Liver (tissue), 8 donors: ENCODE measurements at regions not wholly inside any gene's neighbourhood (a gene's known extent, or its start where the extent isn't known, plus 50 kb on each side); places are given as distances from the start of the nearest gene placed in this dataset.

Experiments used
- DNase-seq: peaks from one replicate; pipeline ENCODE4 v3.0.0-alpha.2; 2017; ENCODE audit warnings: low spot score
- H3K27ac ChIP-seq, 2 donors: one replicate each; pipeline ENCODE4 v1.7.0; 2013; ENCODE audit warnings: inconsistent platforms in 2 of 2, low read length in 2 of 2, control low read depth in 1 of 2, low read depth in 1 of 2, mild to moderate bottlenecking in 1 of 2
- H3K27me3 ChIP-seq, 4 donors: one replicate each; pipeline versions ENCODE4 v1.6.1 to v1.7.0; 2013; ENCODE audit warnings: low read length in 3 of 4, inconsistent platforms in 1 of 4, mild to moderate bottlenecking in 1 of 4, moderate library complexity in 1 of 4; ENCODE audit not compliant: control insufficient read depth in 4 of 4, insufficient read depth in 4 of 4
- H3K36me3 ChIP-seq, 4 donors: one replicate each; pipeline versions ENCODE4 v1.6.1 to v1.7.0; 2013; ENCODE audit warnings: low read length in 3 of 4, mild to moderate bottlenecking in 3 of 4, low read depth in 1 of 4, moderate library complexity in 1 of 4; ENCODE audit not compliant: control insufficient read depth in 4 of 4, insufficient read depth in 3 of 4
- H3K4me1 ChIP-seq, 4 donors: one replicate each; pipeline versions ENCODE4 v1.6.1 to v1.7.0; 2013; ENCODE audit warnings: low read length in 3 of 4, mild to moderate bottlenecking in 3 of 4, moderate library complexity in 1 of 4; ENCODE audit not compliant: control insufficient read depth in 4 of 4, insufficient read depth in 4 of 4
- H3K4me3 ChIP-seq, 3 donors: one replicate each; pipeline versions ENCODE4 v1.6.1 to v1.7.0; 2013; ENCODE audit warnings: low read length in 3 of 3, control low read depth in 1 of 3, low read depth in 1 of 3, mild to moderate bottlenecking in 1 of 3
- H3K9ac ChIP-seq, 2 donors: one replicate each; pipeline ENCODE4 v1.7.0; 2013; ENCODE audit warnings: low read length in 2 of 2, mild to moderate bottlenecking in 2 of 2, moderate library complexity in 2 of 2, control low read depth in 1 of 2, low read depth in 1 of 2
- H3K9me3 ChIP-seq, 4 donors: one replicate each; pipeline versions ENCODE4 v1.6.1 to v1.7.0; 2013; ENCODE audit warnings: low read length in 3 of 4; ENCODE audit not compliant: control insufficient read depth in 4 of 4
- CTCF ChIP-seq: fragments of 150-350 bp; IDR thresholded peaks from 2 replicates; pipeline ENCODE4 v1.5.1; 2017; ENCODE audit warnings: improper control_type of control experiment, low read depth, low read length; ENCODE audit not compliant: missing input control
- EGR1 ChIP-seq, 2 donors: IDR thresholded peaks; 2 replicates each; pipeline ENCODE4 v1.6.1; 2016 to 2018; ENCODE audit warnings: antibody characterized with exemption in 2 of 2, low read depth in 2 of 2
- FOXA1 ChIP-seq: IDR thresholded peaks from 2 replicates; pipeline ENCODE4 v1.6.1; 2016; ENCODE audit warnings: antibody characterized with exemption
- FOXA2 ChIP-seq: IDR thresholded peaks from 2 replicates; pipeline ENCODE4 v1.6.1; 2016; ENCODE audit warnings: antibody characterized with exemption
- GABPA ChIP-seq, 2 donors: IDR thresholded peaks in 1 of 2; conservative IDR thresholded peaks in 1 of 2; 2 replicates each; pipeline ENCODE4 v1.6.1; 2016; ENCODE audit warnings: antibody characterized with exemption in 2 of 2, mild to moderate bottlenecking in 1 of 2, moderate library complexity in 1 of 2
- HNF4A ChIP-seq, 2 donors: conservative IDR thresholded peaks; 2 replicates each; pipeline ENCODE4 v1.6.1; 2016; ENCODE audit warnings: antibody characterized with exemption in 2 of 2, mild to moderate bottlenecking in 2 of 2
- HNF4G ChIP-seq: IDR thresholded peaks from 2 replicates; pipeline ENCODE4 v1.6.1; 2016; ENCODE audit warnings: antibody characterized with exemption
- JUND ChIP-seq, 2 donors: IDR thresholded peaks; 2 replicates each; pipeline ENCODE4 v1.6.1; 2016; ENCODE audit warnings: antibody characterized with exemption in 2 of 2
- NR2F2 ChIP-seq: IDR thresholded peaks from 2 replicates; pipeline ENCODE4 v1.6.1; 2016; ENCODE audit warnings: antibody characterized with exemption
- RAD21 ChIP-seq, 2 donors: IDR thresholded peaks; 2 replicates each; pipeline ENCODE4 v1.6.1; 2016; ENCODE audit warnings: antibody characterized with exemption in 2 of 2, mild to moderate bottlenecking in 2 of 2
- REST ChIP-seq: IDR thresholded peaks from 2 replicates; pipeline ENCODE4 v1.6.1; 2016; ENCODE audit warnings: antibody characterized with exemption, mild to moderate bottlenecking
- RXRA ChIP-seq, 2 donors: IDR thresholded peaks; 2 replicates each; pipeline ENCODE4 v1.6.1; 2017 to 2018; ENCODE audit warnings: antibody characterized with exemption in 2 of 2, mild to moderate bottlenecking in 1 of 2
- SP1 ChIP-seq: IDR thresholded peaks from 2 replicates; pipeline ENCODE4 v1.6.1; 2018; ENCODE audit warnings: antibody characterized with exemption, mild to moderate bottlenecking
- TAF1 ChIP-seq: conservative IDR thresholded peaks from 2 replicates; pipeline ENCODE4 v1.6.1; 2016; ENCODE audit warnings: antibody characterized with exemption, mild to moderate bottlenecking
- YY1 ChIP-seq: IDR thresholded peaks from 2 replicates; pipeline ENCODE4 v1.6.1; 2016; ENCODE audit warnings: antibody characterized with exemption, mild to moderate bottlenecking
- ZBTB33 ChIP-seq: IDR thresholded peaks from 2 replicates; pipeline ENCODE4 v1.6.1; 2016; ENCODE audit warnings: antibody characterized with exemption
- WGBS: extraction: QIAGEN DNeasy Blood & Tissue Kit; methylation state at CpG from one replicate; pipeline ENCODE4 v1.1.7; 2013; 5-methylcytosine and 5-hydroxymethylcytosine counted together
- TF ChIP-seq, protein P1 (sequence below): IDR thresholded peaks from 2 replicates; pipeline ENCODE4 v1.6.1; 2016; ENCODE audit warnings: antibody characterized with exemption
- donor health status: healthy.
- donor health status: healthy.
- donor health status: healthy.
- donor health status: healthy.
- donor health status: healthy.

DNA sequence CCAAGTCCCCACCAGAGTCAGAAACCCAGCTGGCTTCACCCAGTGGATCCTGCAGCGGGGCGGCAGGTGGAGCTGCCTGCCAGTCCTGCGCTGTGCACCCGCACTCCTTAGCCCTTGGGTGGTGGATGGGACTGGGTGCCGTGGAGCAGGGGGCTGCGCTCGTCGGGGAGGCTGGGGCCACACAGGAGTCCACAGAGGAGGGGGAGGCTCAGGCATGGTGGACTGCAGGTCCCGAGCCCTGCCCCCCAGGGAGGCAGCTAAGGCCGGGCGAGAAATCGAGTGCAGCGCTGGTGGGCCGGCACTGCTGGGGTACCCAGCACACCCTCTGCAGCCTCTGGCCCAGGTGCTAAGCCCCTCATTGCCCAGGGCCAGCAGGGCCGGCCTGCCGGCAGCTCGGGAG lies 144.6 kb upstream of the MGAT5 start:
- no peaks in the 10 kb centered on the region for H3K4me1 ChIP-seq
- H3K27me3 ChIP-seq: no peaks in the 10 kb centered on the region
- DNase-seq: no peak
- H3K4me3 ChIP-seq: no peak overlapping the region
- no peak for TF ChIP-seq RXRA (IDR thresholded peaks at IDR 0.05)
- no peak for TF ChIP-seq RAD21 (IDR thresholded peaks at IDR 0.05)
- no peak for TF ChIP-seq NR2F2
- TF ChIP-seq FOXA1: no peak
- TF ChIP-seq CTCF: no peak
- no peak for TF ChIP-seq FOXA2
- no peak for TF ChIP-seq HNF4A (conservative IDR thresholded peaks at IDR 0.05)
- TF ChIP-seq TAF1: no peak
- no peak for TF ChIP-seq JUND (IDR thresholded peaks at IDR 0.05)
- TF ChIP-seq HNF4G: no peak
- TF ChIP-seq SP1: no peak
- TF ChIP-seq ZBTB33: no peak
- TF ChIP-seq EGR1 (IDR thresholded peaks at IDR 0.05; ENCODE audit: low read depth in 2 of 2): no peak
- TF ChIP-seq, protein P1, sequence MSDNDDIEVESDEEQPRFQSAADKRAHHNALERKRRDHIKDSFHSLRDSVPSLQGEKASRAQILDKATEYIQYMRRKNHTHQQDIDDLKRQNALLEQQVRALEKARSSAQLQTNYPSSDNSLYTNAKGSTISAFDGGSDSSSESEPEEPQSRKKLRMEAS: no peak
- no peak for TF ChIP-seq YY1
- TF ChIP-seq REST: no peak
- TF ChIP-seq GABPA (IDR thresholded peaks at IDR 0.05 in 1 of 2, conservative IDR thresholded peaks at IDR 0.05 in 1 of 2): no peak
- 98% methylated on average over 17 of the region's 17 CpGs for WGBS
- no peaks in the 10 kb centered on the region for H3K36me3 ChIP-seq
- H3K9me3 ChIP-seq: no peaks in the 10 kb centered on the region
- no peak overlapping the region for H3K9ac ChIP-seq
- no peak overlapping the region for H3K27ac ChIP-seq

DNA sequence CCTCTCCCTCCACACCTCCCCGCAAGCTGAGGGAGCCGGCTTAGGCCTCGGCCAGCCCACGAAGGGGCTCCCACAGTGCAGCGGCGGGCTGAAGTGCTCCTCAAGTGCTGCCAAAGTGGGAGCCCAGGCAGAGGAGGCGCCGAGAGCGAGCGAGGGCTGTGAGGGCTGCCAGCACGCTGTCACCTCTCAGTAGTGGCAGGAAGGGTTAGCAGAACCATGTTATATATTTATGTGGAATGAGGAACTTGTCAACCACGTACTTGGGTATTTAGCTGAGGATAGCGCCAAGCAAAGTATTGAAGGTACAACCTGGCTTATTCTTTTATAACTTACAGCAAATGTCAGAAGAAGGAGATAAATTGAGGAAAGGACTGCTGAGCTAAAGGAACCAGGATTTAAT lies 144.1 kb upstream of the MGAT5 start:
- Histone ChIP-seq H3K36me3 (no peaks in the 10 kb centered on the region), H3K9ac (no peak overlapping the region), H3K4me3 (no peak overlapping the region), H3K27me3 (no peaks in the 10 kb centered on the region), H3K4me1 (no peaks in the 10 kb centered on the region), H3K27ac (no peak overlapping the region), H3K9me3 (no peaks in the 10 kb centered on the region)
- no peak for TF ChIP-seq FOXA2
- 97% methylated on average over 13 of the region's 13 CpGs for WGBS
- no peak for DNase-seq
